ENCODE measurements at regions not wholly inside any gene's neighbourhood (a gene's known extent, or its start where the extent isn't known, plus 50 kb on each side); places are given as distances from the start of the nearest gene placed in this dataset.

GRCh38 chr7:4603843-4604231 lies 78.3 kb upstream of the FOXK1 start:
- TF ChIP-seq CTCF (IDR thresholded peaks at IDR 0.05) (no peak), POLR2A (IDR thresholded peaks at IDR 0.05) (no peak)

Measured in Peyer's patch (tissue), 4 donors.